PFSK-1 (cell line): ENCODE measurements at regions not wholly inside any gene's neighbourhood (a gene's known extent, or its start where the extent isn't known, plus 50 kb on each side); places are given as distances from the start of the nearest gene placed in this dataset.

Experiments
- FOXP2 ChIP-seq: optimal IDR thresholded peaks from 2 replicates; pipeline ENCODE3; 2011; ENCODE audit warnings: borderline replicate concordance, control low read depth, inconsistent platforms; ENCODE audit not compliant: insufficient read depth; ENCODE audit errors: extremely low read length, extremely low read depth
- POLR2AphosphoS5 ChIP-seq: IDR thresholded peaks from 2 replicates; pipeline ENCODE4 v1.6.1; 2012; ENCODE audit warnings: low read depth, mild to moderate bottlenecking, control low read depth, low read length, moderate library complexity
- SIN3A ChIP-seq: IDR thresholded peaks from 2 replicates; pipeline ENCODE4 v1.6.1; 2012; ENCODE audit warnings: mild to moderate bottlenecking, low read length, moderate library complexity, borderline replicate concordance; ENCODE audit not compliant: insufficient read depth
- TAF1 ChIP-seq: IDR thresholded peaks from 2 replicates; pipeline ENCODE4 v1.6.1; 2012; ENCODE audit warnings: low read length, control low read depth, borderline replicate concordance; ENCODE audit not compliant: insufficient read depth
- TF ChIP-seq, protein P1 (sequence below), 2 experiments: IDR thresholded peaks; 2 replicates each; pipeline versions ENCODE4 v1.6.1 to v1.8.0; 2011 to 2012; ENCODE audit warnings: low read depth in 2 of 2, low read length in 2 of 2, control low read depth in 1 of 2, inconsistent platforms in 1 of 2, mild to moderate bottlenecking in 1 of 2, moderate library complexity in 1 of 2; ENCODE audit not compliant: insufficient read depth in 1 of 2

DNA sequence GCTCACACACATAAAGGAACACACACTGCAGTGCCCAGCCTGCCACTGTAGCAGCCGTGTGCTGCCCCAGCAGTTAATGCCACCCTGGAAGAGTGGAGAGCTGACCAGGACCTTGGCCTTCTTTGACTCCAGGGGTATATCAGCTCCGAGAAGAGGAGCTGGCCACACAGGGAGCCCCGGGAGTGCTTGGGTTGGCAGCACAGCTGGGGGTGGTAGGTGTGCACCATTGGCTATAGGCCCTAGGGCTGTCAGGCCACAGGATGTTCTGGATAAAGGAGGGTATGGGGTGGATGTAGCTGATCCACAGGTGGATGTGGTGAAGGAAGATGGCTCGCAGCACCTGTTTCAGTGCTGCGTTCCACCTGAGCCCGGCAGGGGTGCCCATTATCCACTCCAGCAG lies 640.5 kb downstream of the PLPP3 start:
- TF ChIP-seq FOXP2 (no peak), TAF1 (no peak), SIN3A (no peak), POLR2AphosphoS5 (no peak)
- TF ChIP-seq, protein P1, sequence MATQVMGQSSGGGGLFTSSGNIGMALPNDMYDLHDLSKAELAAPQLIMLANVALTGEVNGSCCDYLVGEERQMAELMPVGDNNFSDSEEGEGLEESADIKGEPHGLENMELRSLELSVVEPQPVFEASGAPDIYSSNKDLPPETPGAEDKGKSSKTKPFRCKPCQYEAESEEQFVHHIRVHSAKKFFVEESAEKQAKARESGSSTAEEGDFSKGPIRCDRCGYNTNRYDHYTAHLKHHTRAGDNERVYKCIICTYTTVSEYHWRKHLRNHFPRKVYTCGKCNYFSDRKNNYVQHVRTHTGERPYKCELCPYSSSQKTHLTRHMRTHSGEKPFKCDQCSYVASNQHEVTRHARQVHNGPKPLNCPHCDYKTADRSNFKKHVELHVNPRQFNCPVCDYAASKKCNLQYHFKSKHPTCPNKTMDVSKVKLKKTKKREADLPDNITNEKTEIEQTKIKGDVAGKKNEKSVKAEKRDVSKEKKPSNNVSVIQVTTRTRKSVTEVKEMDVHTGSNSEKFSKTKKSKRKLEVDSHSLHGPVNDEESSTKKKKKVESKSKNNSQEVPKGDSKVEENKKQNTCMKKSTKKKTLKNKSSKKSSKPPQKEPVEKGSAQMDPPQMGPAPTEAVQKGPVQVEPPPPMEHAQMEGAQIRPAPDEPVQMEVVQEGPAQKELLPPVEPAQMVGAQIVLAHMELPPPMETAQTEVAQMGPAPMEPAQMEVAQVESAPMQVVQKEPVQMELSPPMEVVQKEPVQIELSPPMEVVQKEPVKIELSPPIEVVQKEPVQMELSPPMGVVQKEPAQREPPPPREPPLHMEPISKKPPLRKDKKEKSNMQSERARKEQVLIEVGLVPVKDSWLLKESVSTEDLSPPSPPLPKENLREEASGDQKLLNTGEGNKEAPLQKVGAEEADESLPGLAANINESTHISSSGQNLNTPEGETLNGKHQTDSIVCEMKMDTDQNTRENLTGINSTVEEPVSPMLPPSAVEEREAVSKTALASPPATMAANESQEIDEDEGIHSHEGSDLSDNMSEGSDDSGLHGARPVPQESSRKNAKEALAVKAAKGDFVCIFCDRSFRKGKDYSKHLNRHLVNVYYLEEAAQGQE (IDR thresholded peaks at IDR 0.05; ENCODE audit: insufficient read depth in 1 of 2, low read depth in 2 of 2, low read length in 2 of 2), result no peak

DNA sequence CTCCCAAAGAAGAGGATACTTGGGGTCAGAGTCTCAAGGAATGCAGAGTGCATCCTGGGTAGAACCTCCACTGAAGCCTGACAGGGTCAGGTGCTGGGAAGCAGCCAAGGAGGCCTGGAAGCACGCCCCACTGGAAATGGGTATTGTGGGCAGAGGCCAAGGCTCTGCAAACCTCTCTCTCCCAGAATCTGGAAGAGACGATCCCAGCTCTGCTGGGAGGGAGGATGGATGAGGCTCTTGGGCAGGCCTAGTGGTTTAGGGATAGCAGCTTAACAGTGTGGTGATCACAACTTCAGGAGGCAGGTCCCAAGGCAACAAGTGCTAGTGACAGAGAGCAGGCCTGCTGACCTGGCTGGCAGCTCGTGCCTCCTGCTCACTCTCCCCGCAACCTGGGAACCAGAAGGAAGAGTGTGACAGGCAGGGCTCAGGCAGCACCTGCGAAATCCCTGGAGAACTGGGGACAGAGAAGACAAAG lies 641.0 kb downstream of the PLPP3 start:
- no peak for TF ChIP-seq FOXP2
- no peak for TF ChIP-seq POLR2AphosphoS5
- TF ChIP-seq TAF1, result no peak
- no peak for TF ChIP-seq SIN3A
- TF ChIP-seq, protein P1 (IDR thresholded peaks at IDR 0.05; ENCODE audit: insufficient read depth in 1 of 2, low read depth in 2 of 2, low read length in 2 of 2), result no peak

DNA sequence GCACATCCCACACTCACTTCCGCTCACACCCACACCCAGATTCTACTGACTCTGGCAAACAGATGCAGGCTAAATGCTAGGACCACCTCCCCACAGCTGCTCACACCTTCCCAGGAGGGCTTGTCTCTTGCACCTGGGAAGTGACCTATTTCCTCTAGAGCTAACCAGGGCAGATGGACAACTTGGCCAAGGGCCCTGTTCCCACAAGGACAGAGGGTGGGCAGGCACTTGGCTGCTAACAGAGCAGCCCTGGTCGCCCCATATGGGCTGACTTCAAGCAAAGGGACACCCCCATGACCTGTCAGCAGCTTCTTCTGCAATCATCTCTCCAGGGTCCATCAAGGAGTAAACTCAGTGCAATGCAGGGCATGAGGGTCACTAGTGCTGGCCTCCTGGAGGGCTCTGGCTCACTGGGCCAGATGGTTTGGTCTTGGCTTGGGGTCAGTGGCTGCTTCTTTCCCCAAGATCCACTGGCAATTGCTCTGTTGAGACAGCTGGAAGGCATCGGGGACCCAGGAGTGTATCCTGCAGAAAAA lies 641.5 kb downstream of the PLPP3 start:
- TF ChIP-seq FOXP2 (no peak), SIN3A (no peak), TAF1 (no peak), POLR2AphosphoS5 (no peak)
- TF ChIP-seq, protein P1 (IDR thresholded peaks at IDR 0.05; ENCODE audit: insufficient read depth in 1 of 2, low read depth in 2 of 2, low read length in 2 of 2), result no peak

DNA sequence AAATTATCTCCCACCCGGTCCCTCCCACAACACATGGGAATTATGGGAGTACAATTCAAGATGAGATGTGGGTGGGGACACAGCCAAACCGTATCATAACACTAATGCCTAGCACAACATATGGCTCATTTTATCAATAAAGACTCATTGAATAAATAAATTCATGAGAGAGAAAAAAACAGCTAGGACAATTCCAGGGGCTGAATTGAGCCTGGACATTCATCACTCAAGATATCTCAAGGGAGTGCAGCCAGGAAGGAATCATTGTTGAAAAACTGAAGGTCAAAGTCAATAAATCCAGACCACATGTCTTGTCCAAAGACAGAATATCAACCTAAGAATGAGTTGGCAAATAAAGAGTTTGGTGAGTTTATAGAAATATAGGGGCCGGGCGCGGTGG lies 644.1 kb downstream of the PLPP3 start:
- no peak for TF ChIP-seq FOXP2
- TF ChIP-seq POLR2AphosphoS5, result no peak
- no peak for TF ChIP-seq TAF1
- no peak for TF ChIP-seq SIN3A
- TF ChIP-seq, protein P1 (IDR thresholded peaks at IDR 0.05; ENCODE audit: insufficient read depth in 1 of 2, low read depth in 2 of 2, low read length in 2 of 2), result no peak
